H9 (cell line): ENCODE measurements at regions not wholly inside any gene's neighbourhood (a gene's known extent, or its start where the extent isn't known, plus 50 kb on each side); places are given as distances from the start of the nearest gene placed in this dataset.

ENCODE experiments used
- DNase-seq: peaks from one replicate; pipeline ENCODE4 v3.0.0-alpha.2; 2017
- H2AFZ ChIP-seq: one replicate; pipeline ENCODE4 v1.6.1; 2013; ENCODE audit warnings: mild to moderate bottlenecking, low read length, control low read depth, moderate library complexity
- H2AK5ac ChIP-seq: 2 replicates; pipeline ENCODE4 v1.6.1; 2013; ENCODE audit warnings: low read length, control low read depth, mixed read lengths; ENCODE audit not compliant: insufficient read length
- H2BK120ac ChIP-seq: one replicate; pipeline ENCODE4 v1.6.1; 2013; ENCODE audit warnings: low read depth, mild to moderate bottlenecking, low read length, control low read depth, inconsistent platforms; ENCODE audit not compliant: poor library complexity, severe bottlenecking
- H2BK12ac ChIP-seq: 2 replicates; pipeline ENCODE4 v1.6.1; 2013; ENCODE audit warnings: low read length, control low read depth, mixed read lengths, low read depth; ENCODE audit not compliant: insufficient read length
- H2BK15ac ChIP-seq: 2 replicates; pipeline ENCODE4 v1.6.1; 2013; ENCODE audit warnings: low read depth, low read length, control low read depth
- H2BK20ac ChIP-seq: one replicate; pipeline ENCODE4 v1.6.1; 2013; ENCODE audit warnings: low read depth, mild to moderate bottlenecking, low read length, control low read depth, inconsistent platforms; ENCODE audit not compliant: poor library complexity, severe bottlenecking
- H2BK5ac ChIP-seq: 2 replicates; pipeline ENCODE4 v1.6.1; 2013; ENCODE audit warnings: low read length, control low read depth, mixed read lengths; ENCODE audit not compliant: insufficient read length
- H3K14ac ChIP-seq: 2 replicates; pipeline ENCODE4 v1.6.1; 2013; ENCODE audit warnings: low read length, control low read depth; ENCODE audit not compliant: insufficient read depth
- H3K18ac ChIP-seq: 2 replicates; pipeline ENCODE4 v1.6.1; 2013; ENCODE audit warnings: low read depth, mild to moderate bottlenecking, mixed read lengths, low read length, control low read depth; ENCODE audit not compliant: insufficient read length
- H3K23ac ChIP-seq: 2 replicates; pipeline ENCODE4 v1.6.1; 2013; ENCODE audit warnings: low read length, control low read depth, mixed read lengths, low read depth; ENCODE audit not compliant: insufficient read length
- H3K23me2 ChIP-seq: 2 replicates; pipeline ENCODE4 v1.6.1; 2013; ENCODE audit warnings: low read depth, mild to moderate bottlenecking, mixed read lengths, low read length, control low read depth; ENCODE audit not compliant: insufficient read length, poor library complexity, severe bottlenecking
- H3K27ac ChIP-seq: 2 replicates; pipeline ENCODE4 v1.5.1; 2013; ENCODE audit warnings: low read length, control low read depth, mixed read lengths, low read depth; ENCODE audit not compliant: insufficient read length
- H3K27me3 ChIP-seq: 2 replicates; pipeline ENCODE4 v1.6.1; 2013; ENCODE audit warnings: low read length, control low read depth, inconsistent platforms; ENCODE audit not compliant: insufficient read depth
- H3K4ac ChIP-seq: 2 replicates; pipeline ENCODE4 v1.6.1; 2013; ENCODE audit warnings: low read depth, mild to moderate bottlenecking, control low read depth, inconsistent platforms, low read length, moderate library complexity
- H3K4me1 ChIP-seq: 2 replicates; pipeline ENCODE4 v1.6.1; 2013; ENCODE audit warnings: low read length, control low read depth, inconsistent platforms; ENCODE audit not compliant: insufficient read depth
- H3K4me2 ChIP-seq: 2 replicates; pipeline ENCODE4 v1.6.1; 2013; ENCODE audit warnings: low read length, control low read depth, mixed read lengths; ENCODE audit not compliant: insufficient read length, insufficient read depth
- H3K56ac ChIP-seq: 2 replicates; pipeline ENCODE4 v1.6.1; 2013; ENCODE audit warnings: low read depth, mild to moderate bottlenecking, mixed read lengths, low read length, control low read depth; ENCODE audit not compliant: insufficient read length
- H3K79me1 ChIP-seq: 2 replicates; pipeline ENCODE4 v1.6.1; 2013; ENCODE audit warnings: low read depth, mild to moderate bottlenecking, moderate library complexity, low read length, control low read depth, inconsistent platforms; ENCODE audit not compliant: insufficient read depth, poor library complexity, severe bottlenecking
- H3K79me2 ChIP-seq: 2 replicates; pipeline ENCODE4 v1.6.1; 2013; ENCODE audit warnings: low read length, control low read depth, inconsistent platforms; ENCODE audit not compliant: insufficient read depth
- H3K9ac ChIP-seq: 2 replicates; pipeline ENCODE4 v1.6.1; 2013; ENCODE audit warnings: low read length, control low read depth, mixed read lengths; ENCODE audit not compliant: insufficient read length; ENCODE audit errors: extremely low read depth
- H3K9me3 ChIP-seq: one replicate; pipeline ENCODE4 v1.6.1; 2013; ENCODE audit warnings: low read depth, low read length, inconsistent platforms; ENCODE audit not compliant: control insufficient read depth
- H3T11ph ChIP-seq: one replicate; pipeline ENCODE4 v1.6.1; 2013; ENCODE audit warnings: mild to moderate bottlenecking, low read length, control low read depth, inconsistent platforms
- H4K20me1 ChIP-seq: one replicate; pipeline ENCODE4 v1.6.1; 2013; ENCODE audit not compliant: control insufficient read depth, insufficient read length, insufficient read depth
- H4K5ac ChIP-seq: 2 replicates; pipeline ENCODE4 v1.6.1; 2013; ENCODE audit warnings: low read depth, mild to moderate bottlenecking, mixed read lengths, low read length, control low read depth; ENCODE audit not compliant: insufficient read length
- H4K8ac ChIP-seq: replicated peaks from 2 replicates; pipeline ENCODE4 v1.6.1; 2013; ENCODE audit warnings: low read length, control low read depth, mixed read lengths, low read depth; ENCODE audit not compliant: insufficient read length
- H4K91ac ChIP-seq: 2 replicates; pipeline ENCODE4 v1.6.1; 2013; ENCODE audit warnings: low read depth, mild to moderate bottlenecking, moderate library complexity, mixed read lengths, low read length, control low read depth; ENCODE audit not compliant: insufficient read length
- H3K27ac Mint-ChIP-seq, 3 experiments: 2 replicates in 2 of 3; 3 replicates in 1 of 3; pipeline ENCODE4 v1.8.0; 2020 to 2021; ENCODE audit warnings: mixed read lengths in 3 of 3, mild to moderate bottlenecking in 1 of 3, moderate library complexity in 1 of 3
- H3K27me3 Mint-ChIP-seq: 2 replicates; pipeline ENCODE4 v1.8.0; 2021; ENCODE audit warnings: low read depth, mild to moderate bottlenecking, moderate library complexity, mixed read lengths
- H3K36me3 Mint-ChIP-seq, 3 experiments: 2 replicates in 2 of 3; 3 replicates in 1 of 3; pipeline ENCODE4 v1.8.0; 2020 to 2021; ENCODE audit warnings: low read depth in 3 of 3, mixed read lengths in 3 of 3; ENCODE audit not compliant: insufficient read depth in 1 of 3
- H3K4me1 Mint-ChIP-seq, 2 experiments: 2 replicates each; pipeline ENCODE4 v1.8.0; 2020; ENCODE audit warnings: mixed read lengths in 2 of 2
- H3K4me3 Mint-ChIP-seq, 2 experiments: 2 replicates in 1 of 2; 3 replicates in 1 of 2; pipeline ENCODE4 v1.8.0; 2020 to 2021; ENCODE audit warnings: mild to moderate bottlenecking in 2 of 2, mixed read lengths in 2 of 2, moderate library complexity in 1 of 2
- H3K9me3 Mint-ChIP-seq, 2 experiments: 2 replicates in 1 of 2; 3 replicates in 1 of 2; pipeline ENCODE4 v1.8.0; 2020; ENCODE audit warnings: mild to moderate bottlenecking in 2 of 2, mixed read lengths in 2 of 2, moderate library complexity in 1 of 2
- CTCF ChIP-seq: fragments of 200-600 bp; sonication (generic); conservative IDR thresholded peaks from 3 replicates; pipeline ENCODE4 v1.8.0; 2021; ENCODE audit warnings: antibody characterized with exemption, mild to moderate bottlenecking

- Histone ChIP-seq H3K79me1 (no peaks in the 10 kb centered on the region), H3K79me2 (no peaks in the 10 kb centered on the region), H2BK12ac (no peak overlapping the region), H3K23me2 (no peaks in the 10 kb centered on the region), H2BK20ac (no peak overlapping the region), H3K23ac (no peak overlapping the region), H4K8ac (no peak overlapping the region), H2AFZ (no peak overlapping the region), H3K4me1 (no peaks in the 10 kb centered on the region), H2BK120ac (no peak overlapping the region), H4K91ac (no peak overlapping the region), H3K4me2 (no peak overlapping the region), H3K27ac (no peak overlapping the region), H3K9ac (no peak overlapping the region), H4K20me1 (no peaks in the 10 kb centered on the region), H3K27me3 (no peaks in the 10 kb centered on the region), H2BK15ac (no peak overlapping the region), H3T11ph (no peak overlapping the region), H2BK5ac (no peak overlapping the region), H3K4ac (no peak overlapping the region), H2AK5ac (no peak overlapping the region), H3K56ac (no peak overlapping the region), H3K14ac (no peak overlapping the region), H4K5ac (no peak overlapping the region), H3K9me3 (no peaks in the 10 kb centered on the region), H3K18ac (no peak overlapping the region)
- peak; percentile 26 for DNase-seq
- Mint-ChIP-seq H3K27ac (peak overlapping the region; percentile 42 to 55 (median 44); a peak in 6 of 7 replicates), H3K4me1 (peaks cover 49 to 50% of the 10 kb centered on the region in 2 experiments), H3K4me3 (no peak overlapping the region; a peak in 1 of 5 replicates), H3K36me3 (peaks cover 15 to 37% (median 28%) of the 10 kb centered on the region in 3 experiments; a peak in 6 of 7 replicates), H3K9me3 (0 out of 5 replicates have a peak, but pooled peaks cover 0 to under 1% of the 10 kb centered on the region in 2 experiments), H3K27me3 (no peaks in the 10 kb centered on the region)
- no peak for TF ChIP-seq CTCF
These were observed 938.9 kb upstream of the GRIA3 start for GRCh38 chrX:122245175-122245574.
